Fibroblast of mammary gland (primary cell): ENCODE measurements at regions not wholly inside any gene's neighbourhood (a gene's known extent, or its start where the extent isn't known, plus 50 kb on each side); places are given as distances from the start of the nearest gene placed in this dataset.
A peak's percentile ranks its signal among the peaks of the same experiment; 100 is the strongest.

Source experiments
- DNase-seq: peaks from one replicate; pipeline ENCODE4 v3.0.0-alpha.2; 2010; ENCODE audit warnings: low read depth
- H3K4me3 ChIP-seq: 2 replicates; pipeline ENCODE4 v1.5.1; 2011; ENCODE audit warnings: low read depth, mild to moderate bottlenecking, low read length, moderate library complexity; ENCODE audit not compliant: control insufficient read depth
- TF ChIP-seq, protein P1 (sequence below): conservative IDR thresholded peaks from 2 replicates; pipeline ENCODE4 v1.5.1; 2011; ENCODE audit warnings: low read depth, low read length, inconsistent platforms; ENCODE audit not compliant: control insufficient read depth, insufficient read depth

- H3K4me3 ChIP-seq: no peak overlapping the region
- DNase-seq: peak; percentile 81
- TF ChIP-seq, protein P1, sequence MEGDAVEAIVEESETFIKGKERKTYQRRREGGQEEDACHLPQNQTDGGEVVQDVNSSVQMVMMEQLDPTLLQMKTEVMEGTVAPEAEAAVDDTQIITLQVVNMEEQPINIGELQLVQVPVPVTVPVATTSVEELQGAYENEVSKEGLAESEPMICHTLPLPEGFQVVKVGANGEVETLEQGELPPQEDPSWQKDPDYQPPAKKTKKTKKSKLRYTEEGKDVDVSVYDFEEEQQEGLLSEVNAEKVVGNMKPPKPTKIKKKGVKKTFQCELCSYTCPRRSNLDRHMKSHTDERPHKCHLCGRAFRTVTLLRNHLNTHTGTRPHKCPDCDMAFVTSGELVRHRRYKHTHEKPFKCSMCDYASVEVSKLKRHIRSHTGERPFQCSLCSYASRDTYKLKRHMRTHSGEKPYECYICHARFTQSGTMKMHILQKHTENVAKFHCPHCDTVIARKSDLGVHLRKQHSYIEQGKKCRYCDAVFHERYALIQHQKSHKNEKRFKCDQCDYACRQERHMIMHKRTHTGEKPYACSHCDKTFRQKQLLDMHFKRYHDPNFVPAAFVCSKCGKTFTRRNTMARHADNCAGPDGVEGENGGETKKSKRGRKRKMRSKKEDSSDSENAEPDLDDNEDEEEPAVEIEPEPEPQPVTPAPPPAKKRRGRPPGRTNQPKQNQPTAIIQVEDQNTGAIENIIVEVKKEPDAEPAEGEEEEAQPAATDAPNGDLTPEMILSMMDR: no peak
Observed at GRCh38 chr12:88334271-88334670, 192.2 kb downstream of the TMTC3 start.

GRCh38 chr12:88336076-88336739, 194.1 kb downstream of the TMTC3 start:
- DNase-seq: peak; percentile 56
- no peak overlapping the region for H3K4me3 ChIP-seq
- TF ChIP-seq, protein P1: no peak

GRCh38 chr12:88338486-88338885, 196.4 kb downstream of the TMTC3 start:
- peak; percentile 34 for DNase-seq
- TF ChIP-seq, protein P1: no peak
- no peak overlapping the region for H3K4me3 ChIP-seq

DNA sequence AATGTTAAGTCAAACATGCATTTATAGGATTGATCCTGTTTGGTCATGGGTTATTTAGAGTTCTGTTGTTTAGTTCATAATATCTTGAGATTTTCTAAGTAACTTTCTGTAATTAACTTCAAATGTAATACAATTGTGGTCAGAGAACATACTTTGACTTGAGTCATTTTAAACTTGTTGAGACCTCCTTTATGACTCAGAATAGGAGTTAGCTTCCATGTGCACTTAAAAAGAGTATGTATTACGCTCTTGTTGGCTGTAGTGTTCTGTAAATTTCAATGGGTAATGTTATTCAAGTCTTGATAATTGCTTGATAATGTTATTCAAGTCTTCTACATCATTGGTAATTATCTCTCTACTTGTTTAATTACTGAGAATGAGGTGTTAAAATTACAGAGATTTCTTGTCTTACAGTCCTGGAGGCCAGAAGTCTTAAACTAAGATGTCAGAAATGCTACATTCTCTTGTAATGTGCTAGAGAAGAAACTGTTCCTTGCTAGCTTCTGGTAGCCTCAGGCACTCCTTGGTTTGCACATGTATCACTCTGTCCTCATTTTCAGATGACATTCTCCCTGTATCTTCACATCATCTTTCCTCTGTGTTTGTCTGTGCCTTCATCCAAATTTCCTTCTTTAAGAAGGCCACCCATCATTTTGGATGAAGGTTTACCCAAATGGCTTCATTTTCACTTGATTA, 197.3 kb downstream of the TMTC3 start:
- TF ChIP-seq, protein P1: no peak
- H3K4me3 ChIP-seq: no peak overlapping the region
- DNase-seq: peak; percentile 92

DNA sequence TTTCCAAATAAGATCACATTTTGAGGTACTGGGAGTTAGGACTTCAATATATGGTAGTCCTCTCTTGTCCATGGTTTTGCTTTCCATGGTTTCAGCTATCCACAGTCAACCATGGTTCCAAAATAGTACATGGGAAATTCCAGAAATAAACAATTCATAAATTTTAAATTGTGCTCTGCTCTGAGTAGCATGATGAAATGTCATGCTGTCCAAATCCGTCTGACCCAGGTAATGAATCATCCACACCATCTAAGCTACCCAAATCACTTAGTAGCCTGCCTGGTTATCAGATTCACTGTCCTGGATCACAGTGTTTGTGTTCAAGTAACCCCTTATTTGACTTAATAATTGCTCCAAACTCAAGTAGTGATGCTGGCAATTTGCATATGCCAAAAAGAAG, 197.9 kb downstream of the TMTC3 start:
- TF ChIP-seq, protein P1: no peak
- no peak overlapping the region for H3K4me3 ChIP-seq
- DNase-seq: peak; percentile 72

DNA sequence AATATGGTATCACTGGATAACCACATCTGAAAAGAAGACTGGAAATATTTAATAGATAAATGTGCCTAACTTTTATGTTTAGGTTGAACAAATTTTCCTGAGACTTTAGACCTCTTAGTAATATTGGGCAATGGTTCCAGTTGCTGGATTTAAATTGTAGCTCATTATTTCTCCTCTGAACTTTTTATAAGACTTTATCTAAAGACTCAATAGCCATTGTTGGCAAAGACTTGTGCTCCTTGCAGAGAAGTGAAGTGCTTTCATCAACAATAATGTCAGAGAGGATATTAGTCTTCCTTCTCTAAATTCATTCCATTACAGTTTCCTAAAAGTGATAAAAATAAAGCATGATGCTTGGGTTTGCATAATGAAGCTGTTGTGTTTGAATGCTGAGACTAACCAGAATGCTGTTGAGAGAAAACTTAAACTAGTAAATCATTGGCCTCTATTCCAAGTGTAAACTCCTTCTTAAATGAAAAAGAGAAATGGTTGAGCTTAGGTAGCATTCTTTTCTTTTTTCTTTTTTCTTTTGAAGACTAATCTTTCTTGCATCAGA, 200.2 kb downstream of the TMTC3 start:
- TF ChIP-seq, protein P1: no peak
- no peak overlapping the region for H3K4me3 ChIP-seq
- no peak for DNase-seq

DNA sequence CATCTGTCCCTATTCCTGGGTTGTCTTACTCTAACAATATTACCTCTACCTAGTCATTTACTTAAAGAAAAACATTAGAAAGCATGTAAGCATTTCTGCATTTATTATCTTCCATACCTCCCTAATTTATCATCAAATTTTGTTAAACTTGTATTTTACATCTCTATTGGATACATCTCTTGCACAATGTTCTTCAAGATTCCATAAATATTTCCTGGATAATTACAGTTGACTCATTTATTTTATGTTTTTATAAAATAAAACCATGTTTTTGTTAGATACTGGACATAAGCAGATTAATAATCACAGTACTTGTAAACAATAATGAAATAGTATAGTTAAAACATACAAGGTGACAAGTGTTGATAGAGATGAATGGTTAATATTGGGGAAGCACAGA, 209.0 kb downstream of the TMTC3 start:
- DNase-seq: no peak

More for the DNA sequence above, 209.0 kb downstream of the TMTC3 start:
- TF ChIP-seq, protein P1: no peak
- H3K4me3 ChIP-seq: no peak overlapping the region
